Medulla oblongata (tissue), 1 donor: ENCODE measurements at regions not wholly inside any gene's neighbourhood (a gene's known extent, or its start where the extent isn't known, plus 50 kb on each side); places are given as distances from the start of the nearest gene placed in this dataset.
"Not testable (repeated sequence)": the region's sequence is repeated elsewhere in the genome, so short reads cannot be mapped to it uniquely, and the experiment has no call there.

Experiments used
- DNase-seq: peaks from one replicate; pipeline ENCODE4 v3.0.0-alpha.2; 2015; ENCODE audit errors: extremely low spot score

GRCh38 chr10:90250784-90251183 is 549.4 kb downstream of the KIF20B start:
- not testable (repeated sequence) for DNase-seq

DNA sequence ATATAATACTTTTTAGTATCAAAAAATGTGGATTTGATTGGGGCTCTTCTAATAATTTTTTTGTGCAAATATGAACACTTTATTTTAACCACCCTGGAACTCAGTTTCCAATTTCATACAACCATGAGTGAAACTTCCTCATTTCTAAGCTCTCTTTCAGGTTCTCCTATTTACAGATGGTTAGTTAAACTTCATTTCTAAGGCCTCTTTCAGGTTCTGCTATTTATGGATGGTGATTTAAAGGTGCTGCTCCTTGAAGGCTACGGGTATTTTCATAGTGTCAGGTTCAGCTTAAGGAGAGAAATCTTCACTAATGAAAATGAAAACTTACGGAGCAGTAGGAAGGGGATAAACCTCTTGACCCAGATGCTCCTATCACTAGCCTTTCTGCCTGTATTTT is 568.3 kb downstream of the KIF20B start:
- DNase-seq: no peak

DNA sequence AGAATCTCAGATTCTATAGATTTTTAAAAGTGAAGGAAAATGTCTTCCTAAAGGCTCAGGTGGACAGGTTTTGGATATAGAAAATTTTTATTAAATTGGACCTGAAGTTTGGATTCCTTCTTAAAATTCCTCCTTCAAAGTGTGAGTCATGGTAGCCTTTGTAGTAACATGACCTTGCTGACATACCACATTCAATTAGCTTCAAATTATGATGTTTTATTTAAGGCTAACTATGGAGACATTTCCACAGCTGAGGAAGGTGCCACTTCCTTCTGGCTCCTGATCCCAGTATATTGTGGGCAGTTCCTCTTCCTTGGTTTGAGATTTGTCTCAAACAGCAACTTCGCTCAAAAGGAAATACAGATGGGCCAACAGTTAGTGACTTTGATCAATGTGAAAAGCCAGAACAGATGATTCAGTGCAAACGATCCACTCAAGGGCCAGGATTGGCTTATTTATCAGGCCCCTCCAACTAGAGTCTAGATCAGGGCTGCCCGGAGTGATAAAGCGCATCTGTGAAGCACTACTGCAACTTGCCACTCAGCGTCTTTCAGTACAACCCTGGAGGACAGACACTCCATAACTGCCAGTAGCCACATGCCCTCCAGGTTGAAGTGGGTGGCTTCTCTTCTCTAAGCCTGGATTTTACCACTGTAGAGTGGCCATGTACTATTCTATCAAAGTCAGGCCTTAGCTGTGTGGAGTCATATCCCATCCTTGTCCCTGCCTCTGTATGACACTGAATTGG is 573.5 kb downstream of the KIF20B start:
- DNase-seq: no peak

DNA sequence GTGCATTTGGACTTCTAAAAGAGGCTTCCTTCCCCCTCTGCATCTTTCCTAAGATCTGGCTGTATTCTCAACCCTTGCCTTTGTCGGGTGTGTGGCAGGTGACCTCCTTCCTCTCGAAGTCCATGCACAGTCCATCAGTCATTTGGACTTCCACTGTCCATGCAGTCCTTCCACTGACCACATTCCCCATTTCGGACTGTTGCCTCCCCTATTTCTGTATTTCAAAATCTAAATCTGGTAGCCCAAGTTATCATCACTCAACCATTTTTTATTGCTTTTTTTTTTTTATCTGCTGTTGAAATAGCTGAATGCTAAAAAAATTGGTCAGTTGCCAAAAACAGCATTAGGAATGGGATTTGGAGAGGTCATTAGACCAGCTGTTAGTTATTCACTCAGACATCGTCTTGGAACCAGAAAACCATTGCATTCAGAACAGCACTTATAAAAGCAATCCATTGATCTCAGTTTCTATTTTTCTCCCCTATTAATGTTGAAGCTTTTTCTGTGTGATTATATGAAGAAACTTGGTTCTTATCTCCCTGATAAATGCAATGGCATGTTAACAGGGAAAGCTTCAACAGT is 575.6 kb downstream of the KIF20B start:
- DNase-seq: no peak

DNA sequence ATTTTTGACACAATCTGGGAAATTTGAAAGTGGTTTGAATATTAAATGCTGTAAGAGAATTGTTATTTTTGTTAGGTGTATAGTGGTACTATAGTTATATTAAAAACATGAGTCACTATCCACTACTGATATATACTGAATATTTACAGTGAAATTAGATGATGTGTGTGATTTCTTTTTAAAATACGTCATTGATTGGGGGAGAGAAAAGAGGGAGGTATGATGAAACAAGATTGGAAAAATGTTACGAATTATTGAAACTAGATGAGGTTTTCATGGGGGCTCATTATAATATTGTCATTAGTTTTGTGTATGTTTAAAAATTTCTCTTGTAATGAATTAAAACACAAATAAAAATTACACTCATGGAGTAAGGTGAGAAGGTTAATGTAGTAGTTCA is 571.4 kb downstream of the HTR7 start:
- no peak for DNase-seq

DNA sequence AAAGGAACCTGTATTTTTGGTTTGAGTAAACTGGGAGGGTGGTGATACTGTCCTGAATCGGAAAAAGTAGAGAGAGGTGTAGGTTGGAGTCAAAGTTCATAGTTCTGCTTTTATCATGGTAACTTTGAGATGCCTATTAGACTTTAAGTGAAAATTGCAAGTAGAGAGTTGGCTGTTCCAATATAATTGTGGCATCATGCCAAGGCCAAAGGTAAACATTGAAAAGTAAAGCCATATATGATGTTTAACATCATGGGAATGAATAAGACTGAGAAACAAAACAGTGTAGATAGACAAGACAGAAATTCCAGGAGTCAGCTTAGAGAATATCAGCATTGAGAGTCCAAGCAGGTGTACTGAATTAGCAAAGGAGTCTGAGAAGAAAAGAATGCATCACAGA is 570.9 kb downstream of the HTR7 start:
- DNase-seq: no peak

- DNase-seq: peak; percentile 70
Observed at GRCh38 chr10:90288391-90288933, 569.4 kb downstream of the HTR7 start.

GRCh38 chr10:90289037-90289436 is 568.8 kb downstream of the HTR7 start:
- DNase-seq: peak; percentile 7

DNA sequence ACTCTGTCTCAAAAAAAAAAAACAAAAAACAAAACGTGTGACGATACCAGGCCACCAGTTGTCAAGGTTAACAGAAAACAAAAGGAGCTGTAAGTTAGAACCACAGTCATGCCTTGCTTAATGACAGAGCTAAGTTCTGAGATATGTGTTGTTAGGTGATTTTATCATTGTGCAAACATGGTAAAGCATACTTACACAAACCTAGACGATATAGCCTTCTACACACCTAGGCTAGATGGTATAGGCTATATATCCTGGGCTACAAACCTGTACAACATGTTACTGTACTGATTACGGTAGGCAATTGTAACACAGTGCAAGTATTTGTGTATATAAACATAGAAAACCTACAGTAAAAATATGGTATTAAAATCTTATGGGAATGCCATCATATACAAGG is 564.2 kb downstream of the HTR7 start:
- no peak for DNase-seq

- not testable (repeated sequence) for DNase-seq
Observed at GRCh38 chr10:90294821-90295540, 562.9 kb downstream of the HTR7 start.

GRCh38 chr10:90302031-90302430 is 555.8 kb downstream of the HTR7 start:
- DNase-seq: not testable (repeated sequence)

- no peak for DNase-seq
Observed at GRCh38 chr10:90302758-90303481, 554.9 kb downstream of the HTR7 start.

DNA sequence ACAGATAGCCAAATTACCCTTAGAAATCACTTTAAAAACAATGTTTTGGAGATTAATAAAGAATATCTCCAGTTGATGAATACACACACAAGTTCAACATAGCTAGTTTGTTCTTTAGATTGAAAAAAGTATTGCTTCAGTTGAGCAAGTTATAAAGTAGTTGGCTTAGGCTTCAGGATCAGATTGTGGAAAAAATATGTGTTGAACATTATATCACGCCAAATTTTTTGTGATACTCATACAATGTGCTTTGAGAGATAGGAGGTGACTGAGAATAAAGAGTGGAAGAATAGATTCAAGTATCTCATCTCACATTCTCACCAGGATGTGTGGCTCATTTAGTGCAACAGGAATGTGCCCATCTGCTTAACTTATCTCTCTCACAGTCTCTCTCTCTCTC is 553.3 kb downstream of the HTR7 start:
- no peak for DNase-seq

DNA sequence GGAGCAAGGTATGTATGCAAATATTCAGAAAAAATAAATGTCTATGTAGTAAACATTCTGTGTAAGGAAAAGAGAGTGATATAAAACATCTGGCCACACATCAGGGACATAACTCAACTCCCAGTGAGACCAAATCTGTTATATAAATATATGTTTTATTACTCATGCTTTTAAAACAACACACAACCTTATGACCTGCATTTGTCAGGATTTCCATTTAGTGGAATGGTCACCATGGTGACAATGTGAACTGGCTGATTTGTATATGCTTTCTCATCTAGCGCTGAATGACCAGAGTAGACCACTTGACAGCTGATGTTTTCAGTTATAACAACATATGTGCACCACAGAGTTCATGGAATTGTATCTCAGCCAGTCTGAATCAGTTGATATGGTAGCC is 551.7 kb downstream of the HTR7 start:
- no peak for DNase-seq

DNA sequence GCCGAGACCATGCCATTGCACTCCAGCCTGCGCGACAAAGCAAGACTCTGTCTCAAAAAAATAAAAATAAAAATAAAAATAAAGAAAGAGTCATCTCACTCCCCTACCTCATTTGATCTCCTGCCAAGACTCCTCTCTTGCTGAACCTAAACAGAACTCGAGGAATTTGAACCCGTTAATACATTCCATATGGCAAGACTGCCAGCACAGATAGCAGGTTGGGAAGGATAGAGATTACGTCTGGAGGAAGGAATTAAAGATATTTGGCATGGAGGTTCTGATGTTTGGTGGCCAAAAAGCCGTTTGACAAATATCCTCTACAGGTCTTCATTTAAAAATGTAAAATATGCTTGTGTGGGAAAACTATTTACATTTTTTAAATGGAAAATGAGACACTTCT is 549.6 kb downstream of the HTR7 start:
- no peak for DNase-seq

GRCh38 chr10:90313576-90314325 is 544.1 kb downstream of the HTR7 start:
- DNase-seq: no peak

DNA sequence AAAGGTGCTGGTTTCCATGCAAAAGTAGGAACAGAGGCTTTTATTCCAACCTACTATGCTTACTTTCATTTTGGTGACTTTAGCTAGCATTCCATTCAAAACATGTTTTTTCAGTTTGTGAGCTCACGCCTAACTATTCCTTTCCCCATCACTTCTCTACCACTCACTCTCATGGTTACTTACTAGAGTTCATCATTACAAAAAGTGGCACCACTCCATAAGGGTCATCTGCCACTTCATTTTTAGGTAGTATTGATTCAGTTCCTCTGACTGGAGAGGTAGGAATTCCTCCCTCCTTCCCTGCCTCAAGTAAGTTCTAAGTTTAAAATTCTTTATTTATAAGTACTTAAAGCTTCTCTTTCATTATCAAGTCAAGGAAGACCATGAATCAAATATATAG is 543.1 kb downstream of the HTR7 start:
- DNase-seq: no peak

DNA sequence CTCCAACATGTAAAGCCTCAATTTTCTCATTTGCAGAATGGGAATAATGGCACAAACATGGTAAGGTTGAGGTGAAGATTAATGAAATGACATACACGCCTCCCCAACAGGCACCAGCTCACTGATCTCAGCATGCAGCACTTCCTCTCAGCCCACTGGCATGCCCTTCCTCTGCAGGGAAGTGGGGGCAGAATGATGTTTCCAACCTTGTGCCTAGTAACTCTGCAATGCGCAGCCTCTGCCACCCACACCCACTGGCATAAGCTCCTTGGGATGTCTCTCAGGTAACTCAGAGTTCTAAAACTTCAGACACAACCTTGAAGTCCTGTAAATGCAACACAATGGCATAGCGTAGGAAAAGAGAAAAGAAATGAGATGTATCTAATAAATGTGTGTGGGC is 540.7 kb downstream of the HTR7 start:
- DNase-seq: no peak

- DNase-seq: peak; percentile 18
Observed at GRCh38 chr10:90318659-90319058, 539.2 kb downstream of the HTR7 start.

DNA sequence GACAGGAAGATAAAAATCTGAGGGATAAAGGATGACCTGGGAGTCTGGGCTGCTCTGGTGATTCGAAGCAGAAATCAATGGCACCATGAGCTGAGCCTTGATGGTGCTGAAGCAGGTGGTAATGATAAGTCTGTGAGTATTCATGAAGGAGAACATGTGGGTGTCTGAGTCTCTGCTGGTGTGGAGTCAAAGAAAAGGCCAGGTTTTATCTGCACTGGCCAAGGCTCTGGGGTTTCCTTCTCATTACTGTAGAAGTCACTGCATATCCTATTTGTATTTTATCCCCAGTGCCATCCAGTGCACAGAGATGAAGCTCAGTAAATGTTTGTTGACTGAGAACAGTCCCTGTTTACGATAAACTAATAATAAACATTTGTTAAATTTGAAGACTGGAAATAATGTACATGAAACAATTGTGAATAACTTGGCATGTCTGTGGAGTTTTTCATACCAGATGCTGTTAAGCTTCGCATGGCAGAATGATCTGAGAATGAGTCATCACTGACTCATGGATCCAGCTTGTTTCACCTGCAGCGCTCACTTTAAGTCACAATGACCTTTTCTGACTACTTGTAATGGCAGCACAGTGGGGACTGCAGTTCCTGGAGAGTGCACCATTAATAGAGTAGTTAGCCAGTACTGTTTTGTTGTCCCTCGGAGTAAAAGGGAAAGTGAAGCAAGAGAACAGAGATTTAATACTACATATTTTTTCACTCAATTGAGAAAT is 538.5 kb downstream of the HTR7 start:
- DNase-seq: no peak
